B cell (primary cell): ENCODE measurements at regions not wholly inside any gene's neighbourhood (a gene's known extent, or its start where the extent isn't known, plus 50 kb on each side); places are given as distances from the start of the nearest gene placed in this dataset.

Experiments
- ATAC-seq: fragments of 200-7000 bp; cut with Tn5 transposase; one replicate; pipeline ENCODE4 v1.10.0; 2021; ENCODE audit warnings: low read depth, mild to moderate bottlenecking, moderate number of reproducible peaks, moderate library complexity
- CTCF ChIA-PET: fragments of 350-600 bp; sonication (Branson Sonifier 250); formaldehyde crosslinking; loops from one replicate; lab custom pipeline; 2021; ENCODE audit warnings: antibody characterized with exemption, inconsistent platforms; lab: Charles Lee
- POLR2A ChIA-PET: fragments of 350-600 bp; sonication (Branson Sonifier 250); formaldehyde crosslinking; loops from one replicate; lab custom pipeline; 2021; ENCODE audit warnings: antibody characterized with exemption; lab: Charles Lee
- DNase-seq: peaks from one replicate; pipeline ENCODE4 v3.0.0; 2013
- H2AFZ ChIP-seq: 2 replicates; pipeline ENCODE4 v1.6.1; 2012; ENCODE audit warnings: mild to moderate bottlenecking, low read depth, low read length; ENCODE audit not compliant: insufficient read depth, poor library complexity, severe bottlenecking
- H3K27ac ChIP-seq, 2 donors: 1 replicate in 1 of 2; 2 replicates in 1 of 2; pipeline ENCODE4 v1.5.1; 2012 to 2013; ENCODE audit warnings: low read length in 2 of 2, mild to moderate bottlenecking in 2 of 2, moderate library complexity in 1 of 2
- H3K27me3 ChIP-seq, 4 experiments: fragments of 200-600 bp in 1 of 4; sonication (generic) in 1 of 4; replicated peaks in 1 of 4; 1 replicate in 2 of 4; 2 replicates in 2 of 4; pipeline versions ENCODE4 v1.6.1 to v1.7.0; 2013 to 2016; ENCODE audit warnings: low read length in 3 of 4, mild to moderate bottlenecking in 2 of 4, mixed read lengths in 1 of 4, moderate library complexity in 1 of 4; ENCODE audit not compliant: insufficient read depth in 4 of 4, control insufficient read depth in 3 of 4; ENCODE audit errors: control extremely low read depth in 1 of 4
- H3K36me3 ChIP-seq, 2 experiments: replicated peaks in 1 of 2; 1 replicate in 1 of 2; 2 replicates in 1 of 2; pipeline versions ENCODE4 v1.6.1 to v1.7.1; 2013; ENCODE audit warnings: low read length in 1 of 2; ENCODE audit not compliant: insufficient read depth in 2 of 2, control insufficient read depth in 1 of 2; ENCODE audit errors: control extremely low read depth in 1 of 2, extremely low read depth in 1 of 2
- H3K4me1 ChIP-seq, 2 donors: fragments of 200-600 bp in 1 of 2; sonication (generic) in 1 of 2; 1 replicate in 1 of 2; 2 replicates in 1 of 2; pipeline versions ENCODE4 v1.5.1 to v1.6.1; 2013 to 2017; ENCODE audit warnings: low read length in 2 of 2; ENCODE audit not compliant: control insufficient read depth in 2 of 2, insufficient read depth in 2 of 2
- H3K4me2 ChIP-seq: replicated peaks from 2 replicates; pipeline ENCODE3; 2012; ENCODE audit warnings: mild to moderate bottlenecking, low read depth, low read length; ENCODE audit not compliant: poor library complexity, severe bottlenecking
- H3K4me3 ChIP-seq, 5 experiments: fragments of 200-600 bp in 1 of 5; sonication (generic) in 1 of 5; 1 replicate in 3 of 5; 2 replicates in 2 of 5; pipeline versions ENCODE4 v1.5.1 to v1.7.0; 2011 to 2016; ENCODE audit warnings: low read length in 4 of 5, mild to moderate bottlenecking in 4 of 5, low read depth in 2 of 5, control low read depth in 1 of 5, moderate library complexity in 1 of 5; ENCODE audit not compliant: insufficient read depth in 1 of 5; ENCODE audit errors: control extremely low read depth in 1 of 5, extremely low read depth in 1 of 5
- H3K79me2 ChIP-seq: fragments of 200-600 bp; sonication (generic); one replicate; pipeline ENCODE4 v1.6.0; 2016; ENCODE audit warnings: low read length; ENCODE audit not compliant: control insufficient read depth, insufficient read depth
- H3K9ac ChIP-seq: fragments of 200-600 bp; sonication (generic); 2 replicates; pipeline ENCODE4 v1.6.1; 2017; ENCODE audit warnings: mild to moderate bottlenecking, low read length, moderate library complexity
- H3K9me3 ChIP-seq, 3 donors: one replicate each; pipeline versions ENCODE4 v1.6.1 to v1.7.1; 2013; ENCODE audit warnings: low read length in 2 of 3; ENCODE audit not compliant: control insufficient read depth in 2 of 3, insufficient read depth in 1 of 3; ENCODE audit errors: control extremely low read depth in 1 of 3
- H4K20me1 ChIP-seq: 2 replicates; pipeline ENCODE4 v1.6.0; 2012; ENCODE audit warnings: mild to moderate bottlenecking, low read length; ENCODE audit not compliant: insufficient read depth, control insufficient read depth, poor library complexity, severe bottlenecking
- H3K27ac Mint-ChIP-seq: one replicate; pipeline ENCODE4 v1.8.0; 2021; ENCODE audit warnings: mixed read lengths
- H3K27me3 Mint-ChIP-seq: one replicate; pipeline ENCODE4 v1.8.0; 2021; ENCODE audit warnings: mixed read lengths
- H3K4me1 Mint-ChIP-seq: one replicate; pipeline ENCODE4 v1.8.0; 2021; ENCODE audit warnings: mixed read lengths
- H3K4me3 Mint-ChIP-seq: one replicate; pipeline ENCODE4 v1.8.0; 2021; ENCODE audit warnings: mixed read lengths
- H3K9me3 Mint-ChIP-seq: one replicate; pipeline ENCODE4 v1.8.0; 2022; ENCODE audit warnings: mixed read lengths; ENCODE audit not compliant: insufficient read depth
- EZH2 ChIP-seq: IDR thresholded peaks from 2 replicates; pipeline ENCODE4 v1.6.1; 2012; ENCODE audit warnings: borderline replicate concordance, low read depth, mild to moderate bottlenecking, moderate library complexity, low read length; ENCODE audit not compliant: insufficient read depth, poor library complexity, severe bottlenecking
- WGBS: methylation state at CpG from one replicate; pipeline ENCODE4 v1.1.5; 2013; ENCODE audit warnings: missing lambda C conversion rate; ENCODE audit not compliant: insufficient coverage; 5-methylcytosine and 5-hydroxymethylcytosine counted together
- intact Hi-C: fragments of 100-400 bp; cut with micrococcal nuclease; formaldehyde crosslinking; loops from one replicate; pipeline ENCODE4 v1.10.0; 2022
- TF ChIP-seq, protein P1 (sequence below): fragments of 200-600 bp; IDR thresholded peaks from one replicate; pipeline ENCODE4 v1.8.0; 2022; ENCODE audit warnings: antibody characterized with exemption, mild to moderate bottlenecking

DNA sequence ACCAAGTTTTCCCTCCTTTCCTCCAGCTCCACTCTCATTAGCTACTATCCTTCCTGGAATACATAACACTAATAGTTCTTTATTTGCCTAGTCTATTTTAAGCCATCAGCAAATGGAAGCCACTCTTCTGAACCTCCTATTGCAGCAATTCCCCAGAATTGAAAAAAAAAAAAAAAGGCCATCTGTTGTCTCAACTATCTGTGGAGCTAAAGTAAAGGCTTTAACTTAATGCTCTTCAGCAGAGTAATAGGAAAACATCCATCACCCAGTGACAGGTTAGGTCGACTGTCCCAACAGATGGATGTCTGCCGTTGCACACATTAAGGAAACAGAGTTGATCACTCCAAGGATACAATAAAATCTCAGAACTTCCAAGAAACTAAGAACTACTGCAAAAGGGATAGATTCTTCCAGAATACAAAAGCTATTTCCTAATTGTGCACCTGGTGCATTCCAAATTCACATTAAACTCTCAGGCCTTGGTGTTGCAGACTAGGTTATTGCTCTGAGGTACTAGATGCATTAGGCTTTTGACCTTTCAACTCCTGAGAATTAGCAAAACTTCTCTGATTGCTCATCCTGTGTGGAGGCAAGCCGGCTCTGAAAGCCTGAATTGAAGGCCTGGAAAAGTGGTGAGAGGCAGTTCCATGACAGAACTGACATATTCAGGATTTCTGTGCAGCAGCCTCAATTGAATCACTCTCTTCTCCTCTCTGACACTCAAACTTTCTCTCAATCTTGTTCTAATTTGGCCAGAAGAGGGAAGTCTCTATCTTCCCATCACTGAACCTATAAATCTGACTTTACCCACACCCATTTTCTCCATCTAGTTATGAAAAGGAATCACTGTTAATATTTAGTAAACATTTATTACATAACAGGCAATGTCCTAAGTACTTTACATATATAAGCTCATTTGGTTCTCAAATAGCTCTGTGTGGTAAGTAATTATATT lies 238.4 kb upstream of the HMGA2 start:
- Mint-ChIP-seq H3K27me3 (no peaks in the 10 kb centered on the region), H3K27ac (no peak overlapping the region), H3K9me3 (no peaks in the 10 kb centered on the region), H3K4me1 (no peaks in the 10 kb centered on the region), H3K4me3 (no peak overlapping the region)
- intact Hi-C loops: no loop called here
- ChIA-PET CTCF (no interaction called here), POLR2A (no interaction called here)
- no peak for DNase-seq
- H3K36me3 ChIP-seq: no peaks in the 10 kb centered on the region
- H3K27me3 ChIP-seq: no peaks in the 10 kb centered on the region
- H3K4me1 ChIP-seq: no peaks in the 10 kb centered on the region
- 7% methylated on average over 2 of the region's 3 CpGs for WGBS
- no peak overlapping the region for H2AFZ ChIP-seq
- H3K27ac ChIP-seq: no peak overlapping the region
- ATAC-seq: no peak
- no peaks in the 10 kb centered on the region for H3K79me2 ChIP-seq
- H3K4me2 ChIP-seq: no peak overlapping the region
- H3K9me3 ChIP-seq: no peaks in the 10 kb centered on the region
- no peak overlapping the region for H3K4me3 ChIP-seq
- no peak overlapping the region for H3K9ac ChIP-seq
- H4K20me1 ChIP-seq: no peaks in the 10 kb centered on the region
- TF ChIP-seq, protein P1, sequence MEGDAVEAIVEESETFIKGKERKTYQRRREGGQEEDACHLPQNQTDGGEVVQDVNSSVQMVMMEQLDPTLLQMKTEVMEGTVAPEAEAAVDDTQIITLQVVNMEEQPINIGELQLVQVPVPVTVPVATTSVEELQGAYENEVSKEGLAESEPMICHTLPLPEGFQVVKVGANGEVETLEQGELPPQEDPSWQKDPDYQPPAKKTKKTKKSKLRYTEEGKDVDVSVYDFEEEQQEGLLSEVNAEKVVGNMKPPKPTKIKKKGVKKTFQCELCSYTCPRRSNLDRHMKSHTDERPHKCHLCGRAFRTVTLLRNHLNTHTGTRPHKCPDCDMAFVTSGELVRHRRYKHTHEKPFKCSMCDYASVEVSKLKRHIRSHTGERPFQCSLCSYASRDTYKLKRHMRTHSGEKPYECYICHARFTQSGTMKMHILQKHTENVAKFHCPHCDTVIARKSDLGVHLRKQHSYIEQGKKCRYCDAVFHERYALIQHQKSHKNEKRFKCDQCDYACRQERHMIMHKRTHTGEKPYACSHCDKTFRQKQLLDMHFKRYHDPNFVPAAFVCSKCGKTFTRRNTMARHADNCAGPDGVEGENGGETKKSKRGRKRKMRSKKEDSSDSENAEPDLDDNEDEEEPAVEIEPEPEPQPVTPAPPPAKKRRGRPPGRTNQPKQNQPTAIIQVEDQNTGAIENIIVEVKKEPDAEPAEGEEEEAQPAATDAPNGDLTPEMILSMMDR: no peak
- no peak for TF ChIP-seq EZH2

DNA sequence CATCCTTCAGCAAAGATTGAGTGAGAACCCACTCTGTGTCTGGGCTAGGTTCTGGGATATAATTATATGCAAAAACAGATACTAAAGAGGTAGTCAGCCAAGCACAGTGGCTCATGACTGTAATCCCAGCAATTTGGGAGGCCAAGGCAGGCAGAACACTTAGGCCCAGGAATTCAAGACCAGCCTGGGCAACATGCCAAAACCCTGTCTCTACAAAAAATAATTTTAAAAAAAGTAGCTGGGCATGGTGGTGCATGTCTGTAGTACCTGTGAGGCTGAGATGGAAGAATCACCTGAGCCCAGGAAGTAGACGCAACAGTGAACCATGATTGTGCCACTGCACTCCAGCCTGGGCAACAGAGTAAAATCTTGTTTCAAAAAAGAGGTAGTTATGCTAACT lies 237.5 kb upstream of the HMGA2 start:
- Histone ChIP-seq H3K36me3 (no peaks in the 10 kb centered on the region), H4K20me1 (no peaks in the 10 kb centered on the region), H3K27me3 (no peaks in the 10 kb centered on the region), H3K27ac (no peak overlapping the region), H3K4me1 (no peaks in the 10 kb centered on the region), H3K79me2 (no peaks in the 10 kb centered on the region), H3K9me3 (no peaks in the 10 kb centered on the region), H3K4me2 (no peak overlapping the region), H3K9ac (no peak overlapping the region), H2AFZ (no peak overlapping the region), H3K4me3 (no peak overlapping the region)
- no peaks in the 10 kb centered on the region for H3K9me3 Mint-ChIP-seq
- H3K4me1 Mint-ChIP-seq: no peaks in the 10 kb centered on the region
- no peak for DNase-seq
- no peak for ATAC-seq
- H3K27ac Mint-ChIP-seq: no peak overlapping the region
- 90% methylated on average over 1 of the region's 1 CpG for WGBS
- no peak overlapping the region for H3K4me3 Mint-ChIP-seq
- intact Hi-C loops: no loop called here
- ChIA-PET POLR2A (no interaction called here), CTCF (no interaction called here)
- no peak for TF ChIP-seq EZH2
- TF ChIP-seq, protein P1: no peak
- H3K27me3 Mint-ChIP-seq: no peaks in the 10 kb centered on the region
